CD14-positive monocyte (primary cell): ENCODE measurements at regions not wholly inside any gene's neighbourhood (a gene's known extent, or its start where the extent isn't known, plus 50 kb on each side); places are given as distances from the start of the nearest gene placed in this dataset.
"Not testable (repeated sequence)": the region's sequence is repeated elsewhere in the genome, so short reads cannot be mapped to it uniquely, and the experiment has no call there.

Source experiments
- DNase-seq, 3 donors: peaks; one replicate each; pipeline ENCODE4 v3.0.0-alpha.2; 2011 to 2022
- H2AFZ ChIP-seq: 2 replicates; pipeline ENCODE4 v1.6.0; 2012; ENCODE audit warnings: mild to moderate bottlenecking, low read depth, low read length, inconsistent platforms; ENCODE audit not compliant: insufficient read depth, poor library complexity, severe bottlenecking
- H3K27ac ChIP-seq, 2 donors: 1 replicate in 1 of 2; 2 replicates in 1 of 2; pipeline ENCODE4 v1.5.1; 2012 to 2013; ENCODE audit warnings: low read length in 2 of 2, control low read depth in 1 of 2, inconsistent platforms in 1 of 2, low read depth in 1 of 2, mild to moderate bottlenecking in 1 of 2
- H3K27me3 ChIP-seq, 2 donors: one replicate each; pipeline versions ENCODE4 v1.6.0 to v1.6.1; 2011 to 2013; ENCODE audit warnings: low read length in 2 of 2; ENCODE audit not compliant: control insufficient read depth in 2 of 2, insufficient read depth in 2 of 2
- H3K36me3 ChIP-seq, 2 donors: replicated peaks in 1 of 2; 1 replicate in 1 of 2; 2 replicates in 1 of 2; pipeline versions ENCODE4 v1.5.1 to v1.6.1; 2012 to 2013; ENCODE audit warnings: low read length in 2 of 2, control low read depth in 1 of 2, inconsistent platforms in 1 of 2, mild to moderate bottlenecking in 1 of 2; ENCODE audit not compliant: insufficient read depth in 2 of 2, control insufficient read depth in 1 of 2
- H3K4me1 ChIP-seq, 2 donors: 1 replicate in 1 of 2; 2 replicates in 1 of 2; pipeline versions ENCODE4 v1.5.1 to v1.6.1; 2012 to 2013; ENCODE audit warnings: low read length in 2 of 2, control low read depth in 1 of 2, inconsistent platforms in 1 of 2, mild to moderate bottlenecking in 1 of 2, moderate library complexity in 1 of 2; ENCODE audit not compliant: insufficient read depth in 2 of 2, control insufficient read depth in 1 of 2
- H3K4me2 ChIP-seq: replicated peaks from 2 replicates; pipeline ENCODE3; 2012; ENCODE audit warnings: low read length, moderate library complexity, mild to moderate bottlenecking; ENCODE audit not compliant: poor library complexity, severe bottlenecking; ENCODE audit errors: extremely low read depth
- H3K4me3 ChIP-seq, 3 experiments: fragments of 200-600 bp in 1 of 3; sonication (generic) in 1 of 3; replicated peaks in 1 of 3; 1 replicate in 2 of 3; 2 replicates in 1 of 3; pipeline ENCODE4 v1.5.1; 2011 to 2013; ENCODE audit warnings: low read length in 3 of 3, mild to moderate bottlenecking in 3 of 3, control low read depth in 2 of 3, low read depth in 2 of 3, inconsistent platforms in 1 of 3, moderate library complexity in 1 of 3
- H3K79me2 ChIP-seq: 2 replicates; pipeline ENCODE4 v1.6.0; 2012; ENCODE audit warnings: mild to moderate bottlenecking, control low read depth, inconsistent platforms, low read length, moderate library complexity; ENCODE audit not compliant: insufficient read depth
- H3K9ac ChIP-seq: 2 replicates; pipeline ENCODE4 v1.6.0; 2017; ENCODE audit warnings: low read length, mild to moderate bottlenecking; ENCODE audit not compliant: insufficient read depth, poor library complexity, severe bottlenecking
- H3K9me3 ChIP-seq, 2 donors: replicated peaks in 1 of 2; 1 replicate in 1 of 2; 2 replicates in 1 of 2; pipeline versions ENCODE4 v1.5.1 to v1.6.1; 2012 to 2013; ENCODE audit warnings: low read length in 2 of 2, control low read depth in 1 of 2; ENCODE audit not compliant: control insufficient read depth in 1 of 2, insufficient read depth in 1 of 2
- H4K20me1 ChIP-seq: 2 replicates; pipeline ENCODE4 v1.6.0; 2012; ENCODE audit warnings: mild to moderate bottlenecking, low read length, control low read depth, moderate library complexity; ENCODE audit not compliant: insufficient read depth
- H3K27ac Mint-ChIP-seq, 7 donors: one replicate each; pipeline ENCODE4 v1.8.0; 2020; ENCODE audit warnings: mild to moderate bottlenecking in 7 of 7, mixed read lengths in 7 of 7, moderate library complexity in 6 of 7, inconsistent platforms in 2 of 7
- H3K27me3 Mint-ChIP-seq, 3 donors: one replicate each; pipeline ENCODE4 v1.8.0; 2021 to 2022; ENCODE audit warnings: low read depth in 3 of 3, mild to moderate bottlenecking in 3 of 3, mixed read lengths in 3 of 3, moderate library complexity in 3 of 3, inconsistent platforms in 1 of 3
- H3K36me3 Mint-ChIP-seq, 2 donors: one replicate each; pipeline ENCODE4 v1.8.0; 2020; ENCODE audit warnings: mixed read lengths in 2 of 2, inconsistent platforms in 1 of 2, mild to moderate bottlenecking in 1 of 2
- H3K4me1 Mint-ChIP-seq: one replicate; pipeline ENCODE4 v1.8.0; 2020; ENCODE audit warnings: mild to moderate bottlenecking, mixed read lengths
- H3K4me3 Mint-ChIP-seq, 2 donors: one replicate each; pipeline ENCODE4 v1.8.0; 2020; ENCODE audit warnings: mild to moderate bottlenecking in 2 of 2, mixed read lengths in 2 of 2, moderate library complexity in 1 of 2
- H3K9me3 Mint-ChIP-seq, 7 donors: one replicate each; pipeline ENCODE4 v1.8.0; 2020 to 2022; ENCODE audit warnings: mixed read lengths in 7 of 7, mild to moderate bottlenecking in 6 of 7, moderate library complexity in 6 of 7, inconsistent platforms in 2 of 7
- CTCF ChIP-seq: fragments of 200-600 bp; IDR thresholded peaks from one replicate; pipeline ENCODE4 v1.8.0; 2022; ENCODE audit warnings: antibody characterized with exemption, mild to moderate bottlenecking
- WGBS: methylation state at CpG from one replicate; pipeline ENCODE4 v1.1.5; 2013; ENCODE audit warnings: missing lambda C conversion rate; ENCODE audit not compliant: insufficient coverage; 5-methylcytosine and 5-hydroxymethylcytosine counted together
- intact Hi-C, 2 donors: fragments of 100-400 bp; cut with micrococcal nuclease; formaldehyde crosslinking; loops; one replicate each; pipeline versions ENCODE4 v1.15.0 to v1.15.1; 2023

GRCh38 chr18:29359222-29359621, 1182.3 kb upstream of the CDH2 start:
- H3K4me1 ChIP-seq, H3K36me3 Mint-ChIP-seq, H3K27me3 ChIP-seq, H3K27ac Mint-ChIP-seq, H3K4me3 Mint-ChIP-seq, H3K27ac ChIP-seq, H3K9ac ChIP-seq, H3K4me3 ChIP-seq, H4K20me1 ChIP-seq, H3K27me3 Mint-ChIP-seq, H3K36me3 ChIP-seq, H2AFZ ChIP-seq, intact Hi-C loops, H3K4me1 Mint-ChIP-seq, H3K79me2 ChIP-seq, H3K4me2 ChIP-seq, DNase-seq: not testable (repeated sequence)
- H3K9me3 ChIP-seq: peaks cover 26 to 29% of the 10 kb centered on the region in 2 donors
- H3K9me3 Mint-ChIP-seq: peaks cover 9 to 31% (median 20%) of the 10 kb centered on the region in 7 donors

- no peak overlapping the region for H3K4me3 Mint-ChIP-seq
- Histone ChIP-seq H3K9ac (no peak overlapping the region), H3K4me1 (no peaks in the 10 kb centered on the region), H3K27ac (no peak overlapping the region), H2AFZ (no peak overlapping the region), H3K36me3 (no peaks in the 10 kb centered on the region), H3K4me2 (no peak overlapping the region), H3K27me3 (no peaks in the 10 kb centered on the region), H4K20me1 (no peaks in the 10 kb centered on the region), H3K9me3 (peaks cover 8% of the 10 kb centered on the region in 2 donors), H3K79me2 (no peaks in the 10 kb centered on the region), H3K4me3 (no peak overlapping the region)
- H3K27ac Mint-ChIP-seq: no peak overlapping the region
- peaks cover 0 to 2% (median 0%) of the 10 kb centered on the region in 3 donors for H3K27me3 Mint-ChIP-seq
- TF ChIP-seq CTCF: no peak
- 100% methylated on average over 1 of the region's 1 CpG for WGBS
- peaks cover 0 to 11% (median 3%) of the 10 kb centered on the region in 7 donors for H3K9me3 Mint-ChIP-seq
- no peaks in the 10 kb centered on the region for H3K36me3 Mint-ChIP-seq
- DNase-seq: no peak
- intact Hi-C loops: no loop called here
- H3K4me1 Mint-ChIP-seq: no peaks in the 10 kb centered on the region
Observed at GRCh38 chr18:29351171-29351570, 1174.2 kb upstream of the CDH2 start.
